ENCODE measurements at regions not wholly inside any gene's neighbourhood (a gene's known extent, or its start where the extent isn't known, plus 50 kb on each side); places are given as distances from the start of the nearest gene placed in this dataset.

DNA sequence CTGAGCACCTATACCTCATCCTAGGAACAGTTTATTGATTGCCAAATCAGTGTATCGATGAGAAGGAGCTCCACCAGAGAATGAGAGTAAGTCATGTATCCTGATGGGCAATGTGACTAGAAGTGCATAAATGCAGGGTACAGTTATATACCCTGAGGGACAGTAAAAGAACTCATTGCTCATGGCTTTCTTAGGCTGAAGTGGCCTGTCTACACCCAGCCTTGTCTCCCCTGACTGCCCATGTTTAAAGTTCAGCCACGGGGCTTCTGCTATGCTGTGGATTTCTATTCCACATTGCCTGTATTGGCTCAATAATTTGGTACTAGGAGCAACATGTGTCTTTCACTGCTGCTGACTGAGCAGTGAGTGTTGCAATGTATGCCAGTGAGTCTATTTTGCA is 400.4 kb upstream of the IMPG1 start:
- no peak for DNase-seq (ENCODE audit: low spot score in 2 of 2, unreplicated experiment in 2 of 2)
- no peaks in the 10 kb centered on the region for H3K27me3 Mint-ChIP-seq (ENCODE audit: low read depth)
- H3K27ac Mint-ChIP-seq = no peak overlapping the region
- H3K4me3 Mint-ChIP-seq = no peak overlapping the region
- H3K4me1 Mint-ChIP-seq = no peaks in the 10 kb centered on the region
- peaks cover 16% of the 10 kb centered on the region for H3K9me3 Mint-ChIP-seq
- TF ChIP-seq, protein P1, sequence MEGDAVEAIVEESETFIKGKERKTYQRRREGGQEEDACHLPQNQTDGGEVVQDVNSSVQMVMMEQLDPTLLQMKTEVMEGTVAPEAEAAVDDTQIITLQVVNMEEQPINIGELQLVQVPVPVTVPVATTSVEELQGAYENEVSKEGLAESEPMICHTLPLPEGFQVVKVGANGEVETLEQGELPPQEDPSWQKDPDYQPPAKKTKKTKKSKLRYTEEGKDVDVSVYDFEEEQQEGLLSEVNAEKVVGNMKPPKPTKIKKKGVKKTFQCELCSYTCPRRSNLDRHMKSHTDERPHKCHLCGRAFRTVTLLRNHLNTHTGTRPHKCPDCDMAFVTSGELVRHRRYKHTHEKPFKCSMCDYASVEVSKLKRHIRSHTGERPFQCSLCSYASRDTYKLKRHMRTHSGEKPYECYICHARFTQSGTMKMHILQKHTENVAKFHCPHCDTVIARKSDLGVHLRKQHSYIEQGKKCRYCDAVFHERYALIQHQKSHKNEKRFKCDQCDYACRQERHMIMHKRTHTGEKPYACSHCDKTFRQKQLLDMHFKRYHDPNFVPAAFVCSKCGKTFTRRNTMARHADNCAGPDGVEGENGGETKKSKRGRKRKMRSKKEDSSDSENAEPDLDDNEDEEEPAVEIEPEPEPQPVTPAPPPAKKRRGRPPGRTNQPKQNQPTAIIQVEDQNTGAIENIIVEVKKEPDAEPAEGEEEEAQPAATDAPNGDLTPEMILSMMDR (IDR thresholded peaks at IDR 0.05; ENCODE audit: unreplicated experiment) = no peak
- no peaks in the 10 kb centered on the region for H3K36me3 Mint-ChIP-seq

DNA sequence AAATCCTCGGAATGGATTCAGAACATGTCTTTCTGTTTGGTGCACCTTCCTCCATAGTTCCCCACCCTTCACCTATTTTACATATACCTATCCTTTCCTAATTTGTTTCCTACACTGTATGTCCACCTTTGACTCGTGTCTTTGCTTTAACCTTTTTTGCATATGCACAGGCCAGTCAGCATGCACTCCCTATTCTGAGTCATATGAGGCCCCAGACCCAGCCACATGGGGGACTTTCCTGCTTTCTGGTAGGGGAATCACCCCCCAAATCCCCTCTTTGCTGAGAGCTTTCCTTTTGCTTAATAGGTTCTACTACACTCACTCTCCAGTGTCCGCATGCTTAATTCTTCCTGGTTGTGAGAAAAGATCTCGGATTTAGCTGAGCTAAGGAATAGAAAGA is 393.8 kb upstream of the IMPG1 start:
- H3K27ac Mint-ChIP-seq = no peak overlapping the region
- H3K9me3 Mint-ChIP-seq = peaks cover 5% of the 10 kb centered on the region
- no peak overlapping the region for H3K4me3 Mint-ChIP-seq
- H3K36me3 Mint-ChIP-seq = no peaks in the 10 kb centered on the region
- no peaks in the 10 kb centered on the region for H3K4me1 Mint-ChIP-seq
- DNase-seq (ENCODE audit: low spot score in 2 of 2, unreplicated experiment in 2 of 2) = no peak
- H3K27me3 Mint-ChIP-seq (ENCODE audit: low read depth) = no peaks in the 10 kb centered on the region
- TF ChIP-seq, protein P1 (IDR thresholded peaks at IDR 0.05; ENCODE audit: unreplicated experiment) = no peak

DNA sequence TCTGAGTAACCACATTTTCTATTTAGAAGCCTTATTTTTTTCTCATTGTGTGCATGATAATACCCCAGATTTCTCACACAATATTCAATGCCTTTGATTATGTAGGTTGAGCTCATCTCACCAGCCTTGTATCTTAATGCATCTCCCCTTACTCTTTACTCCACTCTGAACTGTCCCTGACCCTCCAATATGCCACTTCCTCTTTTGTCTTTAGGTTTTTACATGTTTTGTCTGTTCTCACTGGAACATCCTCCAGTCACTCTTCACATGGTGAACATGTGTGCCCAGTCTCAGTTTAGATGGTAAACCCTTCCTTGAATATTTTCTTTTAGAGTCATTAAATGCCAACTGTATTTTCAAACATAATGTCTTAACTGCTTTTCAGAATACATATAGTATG is 392.9 kb upstream of the IMPG1 start:
- no peak for DNase-seq (ENCODE audit: low spot score in 2 of 2, unreplicated experiment in 2 of 2)

DNA sequence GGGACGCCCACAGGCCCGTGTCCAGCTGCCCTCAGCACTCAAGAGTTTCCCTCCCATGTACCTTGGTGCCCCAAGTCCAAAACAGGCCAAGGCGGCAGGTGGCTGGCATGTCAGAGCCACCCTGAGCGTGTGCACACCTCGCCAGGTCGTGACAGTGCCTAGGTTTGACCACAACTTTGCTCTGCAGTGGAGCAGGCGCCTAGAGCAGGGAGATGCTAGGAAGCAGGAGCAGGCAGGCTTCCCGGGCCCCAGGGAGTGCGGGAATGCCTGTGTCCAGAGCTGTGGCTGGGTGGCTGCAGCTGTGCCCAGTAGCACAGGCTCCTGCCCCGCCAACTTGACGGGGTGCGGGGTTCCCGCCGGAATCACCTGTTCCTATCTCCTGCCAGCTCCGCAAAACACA is 380.8 kb upstream of the IMPG1 start:
- H3K36me3 Mint-ChIP-seq = no peaks in the 10 kb centered on the region
- DNase-seq (ENCODE audit: low spot score in 2 of 2, unreplicated experiment in 2 of 2) = no peak

More for the DNA sequence above, 392.9 kb upstream of the IMPG1 start:
- no peaks in the 10 kb centered on the region for H3K27me3 Mint-ChIP-seq (ENCODE audit: low read depth)
- no peak overlapping the region for H3K4me3 Mint-ChIP-seq
- peaks cover 13% of the 10 kb centered on the region for H3K9me3 Mint-ChIP-seq
- H3K36me3 Mint-ChIP-seq = peaks cover 4% of the 10 kb centered on the region
- TF ChIP-seq, protein P1 (IDR thresholded peaks at IDR 0.05; ENCODE audit: unreplicated experiment) = no peak
- H3K27ac Mint-ChIP-seq = no peak overlapping the region
- no peaks in the 10 kb centered on the region for H3K4me1 Mint-ChIP-seq

DNA sequence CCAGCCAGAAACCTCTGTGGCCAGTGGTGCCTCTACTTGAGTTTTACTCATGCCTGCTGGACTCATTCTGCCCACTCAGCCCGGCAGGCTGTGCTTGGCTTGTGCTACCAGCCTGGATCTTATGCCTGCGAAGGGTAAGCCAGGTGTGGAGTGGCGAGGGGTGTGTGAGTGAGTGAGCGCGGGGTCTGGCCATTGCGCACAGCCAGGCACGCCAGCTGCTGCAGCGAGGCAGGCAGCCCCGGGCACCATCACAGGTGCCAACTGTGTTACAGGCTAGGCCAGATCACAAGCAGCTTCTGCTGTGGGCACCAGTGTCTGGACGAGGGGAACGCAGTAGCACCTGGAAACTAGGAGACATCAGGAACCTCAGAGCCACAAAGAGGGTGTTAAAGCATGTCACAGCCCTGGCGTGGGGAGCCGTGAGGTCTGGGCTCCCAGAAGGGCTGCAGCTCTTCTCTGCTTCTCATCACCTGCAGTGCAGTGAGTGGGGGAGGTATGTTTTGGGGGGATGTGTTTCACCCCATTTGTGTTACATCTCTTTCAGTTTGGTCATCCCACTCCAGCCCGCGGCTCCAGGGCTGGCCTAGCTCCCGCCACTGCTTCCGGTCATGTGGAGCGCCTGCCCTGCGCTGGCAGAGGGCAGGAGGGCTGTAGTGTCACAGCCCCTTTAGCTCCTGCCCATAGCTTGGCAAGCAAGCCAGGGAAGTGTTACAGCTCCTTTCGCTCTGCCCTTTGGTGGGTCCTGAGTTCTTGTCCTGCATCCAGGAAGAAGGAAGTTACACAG is 379.7 kb upstream of the IMPG1 start:
- H3K4me1 Mint-ChIP-seq = no peaks in the 10 kb centered on the region
- TF ChIP-seq, protein P1 (IDR thresholded peaks at IDR 0.05; ENCODE audit: unreplicated experiment) = no peak
- H3K27me3 Mint-ChIP-seq (ENCODE audit: low read depth) = no peaks in the 10 kb centered on the region
- peaks cover 7% of the 10 kb centered on the region for H3K9me3 Mint-ChIP-seq
- no peaks in the 10 kb centered on the region for H3K36me3 Mint-ChIP-seq
- H3K27ac Mint-ChIP-seq = no peak overlapping the region
- H3K4me3 Mint-ChIP-seq = no peak overlapping the region
- DNase-seq (ENCODE audit: low spot score in 2 of 2, unreplicated experiment in 2 of 2) = no peak

More for the DNA sequence above, 380.8 kb upstream of the IMPG1 start:
- no peaks in the 10 kb centered on the region for H3K4me1 Mint-ChIP-seq
- H3K27me3 Mint-ChIP-seq (ENCODE audit: low read depth) = no peaks in the 10 kb centered on the region
- H3K9me3 Mint-ChIP-seq = peaks cover 7% of the 10 kb centered on the region
- no peak overlapping the region for H3K4me3 Mint-ChIP-seq
- no peak overlapping the region for H3K27ac Mint-ChIP-seq
- TF ChIP-seq, protein P1 (IDR thresholded peaks at IDR 0.05; ENCODE audit: unreplicated experiment) = no peak
